ENCODE measurements at regions not wholly inside any gene's neighbourhood (a gene's known extent, or its start where the extent isn't known, plus 50 kb on each side); places are given as distances from the start of the nearest gene placed in this dataset.

- Histone ChIP-seq H3K27me3 (ENCODE audit: control insufficient read depth, insufficient read depth, low read length) (no peaks in the 10 kb centered on the region), H3K27ac (no peak overlapping the region), H3K4me2 (ENCODE audit: low read length) (no peak overlapping the region), H3K36me3 (ENCODE audit: control insufficient read depth, insufficient read depth, low read length) (no peaks in the 10 kb centered on the region), H3K9me3 (ENCODE audit: control insufficient read depth, low read length) (no peaks in the 10 kb centered on the region), H3K4me1 (no peaks in the 10 kb centered on the region), H3K79me2 (no peaks in the 10 kb centered on the region), H3K9ac (no peak overlapping the region), H3K4me3 (ENCODE audit: low read depth, low read length) (no peak overlapping the region), H2AFZ (no peak overlapping the region)
- no peak for TF ChIP-seq CTCF (IDR thresholded peaks at IDR 0.05)
These were observed 51.2 kb downstream of the FOXL3 start for GRCh38 chr7:340979-341694.

GRCh38 chr7:341841-342638 lies 52.1 kb downstream of the FOXL3 start:
- no peak overlapping the region for H3K27ac ChIP-seq
- H3K4me2 ChIP-seq (ENCODE audit: low read length) = no peak overlapping the region
- TF ChIP-seq CTCF (IDR thresholded peaks at IDR 0.05) = no peak
- no peak overlapping the region for H3K9ac ChIP-seq
- H3K4me3 ChIP-seq (ENCODE audit: low read depth, low read length) = no peak overlapping the region
- no peaks in the 10 kb centered on the region for H3K79me2 ChIP-seq
- no peaks in the 10 kb centered on the region for H3K27me3 ChIP-seq (ENCODE audit: control insufficient read depth, insufficient read depth, low read length)
- H3K36me3 ChIP-seq (ENCODE audit: control insufficient read depth, insufficient read depth, low read length) = no peaks in the 10 kb centered on the region
- no peak overlapping the region for H2AFZ ChIP-seq
- no peaks in the 10 kb centered on the region for H3K4me1 ChIP-seq
- no peaks in the 10 kb centered on the region for H3K9me3 ChIP-seq (ENCODE audit: control insufficient read depth, low read length)

- no peak overlapping the region for H3K27ac ChIP-seq
These were observed 52.8 kb downstream of the FOXL3 start for GRCh38 chr7:342681-343216.

GRCh38 chr7:343227-343822 lies 53.4 kb downstream of the FOXL3 start:
- Histone ChIP-seq H3K4me1 (peaks cover under 1% of the 10 kb centered on the region), H3K36me3 (ENCODE audit: control insufficient read depth, insufficient read depth, low read length) (no peaks in the 10 kb centered on the region), H3K9me3 (ENCODE audit: control insufficient read depth, low read length) (no peaks in the 10 kb centered on the region), H3K79me2 (no peaks in the 10 kb centered on the region), H3K27ac (no peak overlapping the region), H3K4me3 (ENCODE audit: low read depth, low read length) (no peak overlapping the region), H3K27me3 (ENCODE audit: control insufficient read depth, insufficient read depth, low read length) (no peaks in the 10 kb centered on the region), H3K4me2 (ENCODE audit: low read length) (no peak overlapping the region), H3K9ac (no peak overlapping the region), H2AFZ (no peak overlapping the region)
- TF ChIP-seq CTCF (IDR thresholded peaks at IDR 0.05) = no peak

More at GRCh38 chr7:342681-343216, 52.8 kb downstream of the FOXL3 start:
- Histone ChIP-seq H3K4me3 (ENCODE audit: low read depth, low read length) (no peak overlapping the region), H3K79me2 (no peaks in the 10 kb centered on the region), H3K36me3 (ENCODE audit: control insufficient read depth, insufficient read depth, low read length) (no peaks in the 10 kb centered on the region), H3K9me3 (ENCODE audit: control insufficient read depth, low read length) (no peaks in the 10 kb centered on the region), H3K4me1 (no peaks in the 10 kb centered on the region), H3K9ac (no peak overlapping the region), H2AFZ (no peak overlapping the region), H3K27me3 (ENCODE audit: control insufficient read depth, insufficient read depth, low read length) (no peaks in the 10 kb centered on the region), H3K4me2 (ENCODE audit: low read length) (no peak overlapping the region)
- no peak for TF ChIP-seq CTCF (IDR thresholded peaks at IDR 0.05)

Data from parathyroid adenoma (tissue), 2 donors.